Panc1 (cell line): ENCODE measurements at regions not wholly inside any gene's neighbourhood (a gene's known extent, or its start where the extent isn't known, plus 50 kb on each side); places are given as distances from the start of the nearest gene placed in this dataset.

Experiments used
- ATAC-seq: fragments of 200-7000 bp; cut with Tn5 transposase; 2 replicates; pipeline ENCODE4 v1.9.1; 2020; ENCODE audit warnings: mild to moderate bottlenecking, moderate library complexity
- BruUV-seq: library from RNA; stranded (reverse); fragments of 400-500 nt; replicated peaks from 2 replicates; lab custom pipeline; 2021; lab: Mats Ljungman, UMichigan
- CTCF ChIA-PET: fragments of 300-600 bp; sonication (Branson Sonifier 250); formaldehyde crosslinking; loops from one replicate; lab custom pipeline; 2022; ENCODE audit warnings: antibody characterized with exemption; lab: Charles Lee
- POLR2A ChIA-PET: fragments of 300-600 bp; sonication (Branson Sonifier 250); formaldehyde crosslinking; loops from one replicate; lab custom pipeline; 2022; ENCODE audit warnings: antibody characterized with exemption; lab: Charles Lee
- DNase-seq: peaks from one replicate; pipeline ENCODE4 v3.0.0-alpha.2; 2010; ENCODE audit warnings: low read depth, low spot score
- H3K27ac ChIP-seq: 2 replicates; pipeline ENCODE4 v1.5.1; 2011; ENCODE audit warnings: mild to moderate bottlenecking, low read length, inconsistent platforms
- H3K27me3 ChIP-seq: fragments of 200-500 bp; sonication (Bioruptor generic); 2 replicates; pipeline ENCODE4 v1.6.0; 2014; ENCODE audit warnings: low read length, inconsistent platforms; ENCODE audit not compliant: control insufficient read depth, insufficient read depth
- H3K36me3 ChIP-seq: fragments of 200-500 bp; sonication (Bioruptor generic); 2 replicates; pipeline ENCODE4 v1.5.1; 2014; ENCODE audit warnings: inconsistent platforms, mild to moderate bottlenecking, low read length, moderate library complexity; ENCODE audit not compliant: control insufficient read depth, insufficient read depth
- H3K4me1 ChIP-seq: 2 replicates; pipeline ENCODE4 v1.5.1; 2011; ENCODE audit warnings: inconsistent platforms, mild to moderate bottlenecking, low read length, moderate library complexity; ENCODE audit not compliant: control insufficient read depth, insufficient read depth
- H3K4me3 ChIP-seq, 2 experiments: 2 replicates each; pipeline ENCODE4 v1.5.1; 2011 to 2012; ENCODE audit warnings: low read depth in 2 of 2, low read length in 2 of 2, mild to moderate bottlenecking in 2 of 2, inconsistent platforms in 1 of 2, moderate library complexity in 1 of 2
- H3K9me3 ChIP-seq: fragments of 200-500 bp; sonication (Bioruptor generic); 2 replicates; pipeline ENCODE4 v1.5.1; 2014; ENCODE audit warnings: low read depth, mild to moderate bottlenecking, inconsistent platforms, low read length, moderate library complexity; ENCODE audit not compliant: control insufficient read depth, insufficient read depth
- POLR2AphosphoS5 ChIP-seq: IDR thresholded peaks from 2 replicates; pipeline ENCODE4 v1.6.1; 2012; ENCODE audit warnings: mild to moderate bottlenecking, low read depth, low read length, moderate library complexity
- SIN3A ChIP-seq: IDR thresholded peaks from 2 replicates; pipeline ENCODE4 v1.6.1; 2012; ENCODE audit warnings: low read depth, mild to moderate bottlenecking, low read length, moderate library complexity, borderline replicate concordance; ENCODE audit not compliant: insufficient read depth
- TCF7L2 ChIP-seq: IDR thresholded peaks from 2 replicates; pipeline ENCODE4 v1.6.1; 2011; ENCODE audit warnings: mild to moderate bottlenecking, low read depth, low read length, inconsistent platforms
- in situ Hi-C: cut with HindIII; loops from 2 replicates; pipeline ENCODE4 v1.10.0; 2016; ENCODE audit warnings: low sequenced_read_pairs, low pct_unique_long_range_greater_than_20kb
- intact Hi-C: fragments of 100-400 bp; cut with micrococcal nuclease; formaldehyde crosslinking; loops from one replicate; pipeline ENCODE4 v1.10.0; 2022; ENCODE audit not compliant: unreplicated experiment
- TF ChIP-seq, protein P1 (sequence below), 2 experiments: IDR thresholded peaks; 2 replicates each; pipeline ENCODE4 v1.6.1; 2011 to 2012; ENCODE audit warnings: low read depth in 2 of 2, control low read depth in 1 of 2, low read length in 1 of 2, mild to moderate bottlenecking in 1 of 2, moderate library complexity in 1 of 2; ENCODE audit not compliant: insufficient read depth in 1 of 2
- TF ChIP-seq, protein P2 (sequence below): fragments of 450-650 bp; IDR thresholded peaks from 2 replicates; pipeline ENCODE4 v1.5.1; 2017; ENCODE audit warnings: mild to moderate bottlenecking

DNA sequence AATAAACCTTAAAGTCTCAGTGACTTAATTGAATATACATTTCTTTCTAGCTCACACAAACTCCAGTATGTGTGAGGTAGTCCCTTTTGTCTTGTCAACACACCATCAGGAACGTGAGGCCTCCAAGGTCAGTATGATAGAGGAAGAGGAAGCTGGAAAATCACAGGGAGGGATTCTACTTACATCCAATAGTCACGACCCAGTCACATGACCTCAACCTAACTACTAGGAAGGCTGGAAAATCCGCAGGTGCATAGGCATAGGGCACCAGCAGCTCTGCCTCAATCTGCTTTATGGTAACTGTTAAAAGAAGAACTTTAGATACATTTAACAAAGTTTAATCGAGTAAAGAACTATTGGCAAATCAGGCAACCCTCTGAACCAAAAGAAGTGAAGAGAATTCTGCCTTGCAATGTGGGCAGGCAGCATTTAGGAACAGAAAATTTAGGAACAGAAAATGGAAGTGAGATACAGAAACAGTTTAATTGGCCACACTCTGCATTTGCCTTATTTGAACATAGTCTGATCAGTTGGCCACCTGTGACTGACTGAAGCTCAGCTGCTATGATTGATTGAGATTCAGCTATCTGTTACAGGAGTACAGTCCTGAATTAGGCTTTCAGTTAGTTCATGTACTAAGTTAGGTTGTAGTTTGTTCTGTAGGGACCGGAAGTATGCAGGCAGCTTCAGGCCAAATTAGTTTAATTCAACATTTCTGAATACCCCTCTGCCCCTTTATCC, 165.0 kb upstream of the PARD3B start:
- Histone ChIP-seq H3K4me1 (no peaks in the 10 kb centered on the region), H3K36me3 (no peaks in the 10 kb centered on the region), H3K4me3 (no peak overlapping the region), H3K27ac (no peak overlapping the region), H3K9me3 (no peaks in the 10 kb centered on the region), H3K27me3 (no peaks in the 10 kb centered on the region)
- ATAC-seq (no peak), DNase-seq (no peak)
- intact Hi-C loops = loop anchor here (1.0 kb wide), 1 partner anchor 15 kb away; no protein-coding TSS in a partner anchor
- ChIA-PET CTCF (no interaction called here), POLR2A (no interaction called here)
- TF ChIP-seq, protein P1, sequence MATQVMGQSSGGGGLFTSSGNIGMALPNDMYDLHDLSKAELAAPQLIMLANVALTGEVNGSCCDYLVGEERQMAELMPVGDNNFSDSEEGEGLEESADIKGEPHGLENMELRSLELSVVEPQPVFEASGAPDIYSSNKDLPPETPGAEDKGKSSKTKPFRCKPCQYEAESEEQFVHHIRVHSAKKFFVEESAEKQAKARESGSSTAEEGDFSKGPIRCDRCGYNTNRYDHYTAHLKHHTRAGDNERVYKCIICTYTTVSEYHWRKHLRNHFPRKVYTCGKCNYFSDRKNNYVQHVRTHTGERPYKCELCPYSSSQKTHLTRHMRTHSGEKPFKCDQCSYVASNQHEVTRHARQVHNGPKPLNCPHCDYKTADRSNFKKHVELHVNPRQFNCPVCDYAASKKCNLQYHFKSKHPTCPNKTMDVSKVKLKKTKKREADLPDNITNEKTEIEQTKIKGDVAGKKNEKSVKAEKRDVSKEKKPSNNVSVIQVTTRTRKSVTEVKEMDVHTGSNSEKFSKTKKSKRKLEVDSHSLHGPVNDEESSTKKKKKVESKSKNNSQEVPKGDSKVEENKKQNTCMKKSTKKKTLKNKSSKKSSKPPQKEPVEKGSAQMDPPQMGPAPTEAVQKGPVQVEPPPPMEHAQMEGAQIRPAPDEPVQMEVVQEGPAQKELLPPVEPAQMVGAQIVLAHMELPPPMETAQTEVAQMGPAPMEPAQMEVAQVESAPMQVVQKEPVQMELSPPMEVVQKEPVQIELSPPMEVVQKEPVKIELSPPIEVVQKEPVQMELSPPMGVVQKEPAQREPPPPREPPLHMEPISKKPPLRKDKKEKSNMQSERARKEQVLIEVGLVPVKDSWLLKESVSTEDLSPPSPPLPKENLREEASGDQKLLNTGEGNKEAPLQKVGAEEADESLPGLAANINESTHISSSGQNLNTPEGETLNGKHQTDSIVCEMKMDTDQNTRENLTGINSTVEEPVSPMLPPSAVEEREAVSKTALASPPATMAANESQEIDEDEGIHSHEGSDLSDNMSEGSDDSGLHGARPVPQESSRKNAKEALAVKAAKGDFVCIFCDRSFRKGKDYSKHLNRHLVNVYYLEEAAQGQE (IDR thresholded peaks at IDR 0.05; ENCODE audit: insufficient read depth in 1 of 2, low read depth in 2 of 2, low read length in 1 of 2) = no peak
- no peak for TF ChIP-seq POLR2AphosphoS5
- TF ChIP-seq TCF7L2 = no peak
- in situ Hi-C loops = no loop called here
- no TSS peak for BruUV-seq

DNA sequence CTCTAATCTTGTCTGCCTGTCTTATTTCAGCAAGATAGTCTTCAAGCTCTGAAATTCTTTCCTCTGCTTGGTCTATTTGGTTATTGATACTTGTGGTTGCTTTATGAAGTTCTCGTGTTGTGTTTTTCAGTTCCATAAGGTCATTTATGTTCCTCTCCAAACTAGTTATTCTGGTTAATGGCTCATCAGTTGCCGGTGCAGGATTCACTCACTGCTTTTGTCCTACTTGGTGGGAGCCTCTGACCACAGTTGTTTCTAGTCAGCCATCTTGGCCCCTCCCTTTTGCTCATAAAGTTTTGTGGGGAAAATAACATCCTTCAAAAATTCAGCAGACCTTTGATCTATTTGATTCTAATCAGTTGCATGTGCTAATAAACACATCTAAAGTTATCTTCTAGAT, 158.6 kb upstream of the PARD3B start:
- Histone ChIP-seq H3K36me3 (no peaks in the 10 kb centered on the region), H3K27ac (no peak overlapping the region), H3K9me3 (no peaks in the 10 kb centered on the region), H3K4me3 (no peak overlapping the region), H3K27me3 (no peaks in the 10 kb centered on the region), H3K4me1 (no peaks in the 10 kb centered on the region)
- intact Hi-C loops = no loop called here
- BruUV-seq = no TSS peak
- DNase-seq (no peak), ATAC-seq (no peak)
- in situ Hi-C loops = no loop called here
- ChIA-PET POLR2A (no interaction called here), CTCF (no interaction called here)
- TF ChIP-seq SIN3A (no peak), POLR2AphosphoS5 (no peak), TCF7L2 (no peak)
- TF ChIP-seq, protein P2, sequence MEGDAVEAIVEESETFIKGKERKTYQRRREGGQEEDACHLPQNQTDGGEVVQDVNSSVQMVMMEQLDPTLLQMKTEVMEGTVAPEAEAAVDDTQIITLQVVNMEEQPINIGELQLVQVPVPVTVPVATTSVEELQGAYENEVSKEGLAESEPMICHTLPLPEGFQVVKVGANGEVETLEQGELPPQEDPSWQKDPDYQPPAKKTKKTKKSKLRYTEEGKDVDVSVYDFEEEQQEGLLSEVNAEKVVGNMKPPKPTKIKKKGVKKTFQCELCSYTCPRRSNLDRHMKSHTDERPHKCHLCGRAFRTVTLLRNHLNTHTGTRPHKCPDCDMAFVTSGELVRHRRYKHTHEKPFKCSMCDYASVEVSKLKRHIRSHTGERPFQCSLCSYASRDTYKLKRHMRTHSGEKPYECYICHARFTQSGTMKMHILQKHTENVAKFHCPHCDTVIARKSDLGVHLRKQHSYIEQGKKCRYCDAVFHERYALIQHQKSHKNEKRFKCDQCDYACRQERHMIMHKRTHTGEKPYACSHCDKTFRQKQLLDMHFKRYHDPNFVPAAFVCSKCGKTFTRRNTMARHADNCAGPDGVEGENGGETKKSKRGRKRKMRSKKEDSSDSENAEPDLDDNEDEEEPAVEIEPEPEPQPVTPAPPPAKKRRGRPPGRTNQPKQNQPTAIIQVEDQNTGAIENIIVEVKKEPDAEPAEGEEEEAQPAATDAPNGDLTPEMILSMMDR = no peak

DNA sequence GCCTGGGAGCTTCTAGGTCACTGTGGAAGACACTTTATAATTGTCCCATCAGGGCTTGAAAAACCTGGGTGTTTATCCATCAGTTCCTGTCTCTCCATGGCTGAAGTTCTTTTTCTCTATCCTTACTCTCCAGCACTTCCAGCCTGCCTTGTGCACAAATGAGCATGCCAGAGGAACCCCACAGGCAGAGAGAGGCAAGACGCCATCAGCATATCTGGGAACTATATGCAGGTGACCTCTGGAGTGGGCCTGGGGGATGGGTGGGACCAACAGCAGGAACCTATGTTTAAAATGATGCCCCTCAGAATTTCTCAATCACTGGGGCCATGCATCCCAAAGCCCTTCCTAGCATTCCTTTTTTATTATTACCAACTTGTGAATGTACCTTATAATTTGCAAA, 156.2 kb upstream of the PARD3B start:
- H3K36me3 ChIP-seq = no peaks in the 10 kb centered on the region
- intact Hi-C loops (no loop called here), in situ Hi-C loops (no loop called here)
- CTCF ChIA-PET = no interaction called here
- H3K4me1 ChIP-seq = no peaks in the 10 kb centered on the region
- BruUV-seq = no TSS peak
- H3K27me3 ChIP-seq = no peaks in the 10 kb centered on the region
- POLR2A ChIA-PET = no interaction called here
- H3K27ac ChIP-seq = no peak overlapping the region
- H3K4me3 ChIP-seq = no peak overlapping the region
- TF ChIP-seq, protein P1 (IDR thresholded peaks at IDR 0.05; ENCODE audit: insufficient read depth in 1 of 2, low read depth in 2 of 2, low read length in 1 of 2) = no peak
- TF ChIP-seq, protein P2 = no peak
- no peak for TF ChIP-seq POLR2AphosphoS5
- TF ChIP-seq SIN3A = no peak
- no peak for TF ChIP-seq TCF7L2
- no peak for ATAC-seq
- DNase-seq = no peak
- no peaks in the 10 kb centered on the region for H3K9me3 ChIP-seq
